DND-41 (cell line): ENCODE measurements at regions not wholly inside any gene's neighbourhood (a gene's known extent, or its start where the extent isn't known, plus 50 kb on each side); places are given as distances from the start of the nearest gene placed in this dataset.

Experiments used
- ATAC-seq: fragments of 200-7000 bp; cut with Tn5 transposase; 3 replicates; pipeline ENCODE4 v1.9.1; 2021; ENCODE audit warnings: low read depth; ENCODE audit not compliant: insufficient read depth
- DNase-seq: peaks from one replicate; pipeline ENCODE4 v3.0.0-alpha.2; 2020
- H2AFZ ChIP-seq: 2 replicates; pipeline ENCODE4 v1.6.0; 2012; ENCODE audit warnings: low read depth, low read length
- H3K27ac ChIP-seq: 2 replicates; pipeline ENCODE4 v1.5.1; 2012; ENCODE audit warnings: low read length, inconsistent platforms
- H3K27me3 ChIP-seq: fragments of 200-600 bp; sonication (generic); 2 replicates; pipeline ENCODE4 v1.6.0; 2012; ENCODE audit warnings: low read length, mild to moderate bottlenecking, inconsistent platforms; ENCODE audit not compliant: insufficient read depth, poor library complexity
- H3K36me3 ChIP-seq: 2 replicates; pipeline ENCODE4 v1.5.1; 2012; ENCODE audit warnings: low read length, inconsistent platforms; ENCODE audit not compliant: insufficient read depth
- H3K4me1 ChIP-seq: 2 replicates; pipeline ENCODE4 v1.5.1; 2012; ENCODE audit warnings: mild to moderate bottlenecking, low read length; ENCODE audit not compliant: insufficient read depth
- H3K4me2 ChIP-seq: 2 replicates; pipeline ENCODE4 v1.6.0; 2012; ENCODE audit warnings: mild to moderate bottlenecking, moderate library complexity, low read length, inconsistent platforms; ENCODE audit not compliant: insufficient read depth
- H3K4me3 ChIP-seq, 2 experiments: fragments of 200-600 bp in 1 of 2; shearing (Covaris generic) in 1 of 2; 2 replicates each; pipeline ENCODE4 v1.5.1; 2012 to 2016; ENCODE audit warnings: inconsistent platforms in 2 of 2, low read length in 2 of 2, mild to moderate bottlenecking in 2 of 2, low read depth in 1 of 2, moderate library complexity in 1 of 2
- H3K79me2 ChIP-seq: 2 replicates; pipeline ENCODE4 v1.6.0; 2012; ENCODE audit warnings: low read length, inconsistent platforms; ENCODE audit not compliant: insufficient read depth
- H3K9ac ChIP-seq: 2 replicates; pipeline ENCODE4 v1.6.0; 2012; ENCODE audit warnings: low read depth, mild to moderate bottlenecking, inconsistent platforms, low read length, moderate library complexity
- H3K9me3 ChIP-seq: 2 replicates; pipeline ENCODE4 v1.5.1; 2012; ENCODE audit warnings: low read length, moderate library complexity, mild to moderate bottlenecking, inconsistent platforms; ENCODE audit not compliant: insufficient read depth, severe bottlenecking
- H4K20me1 ChIP-seq: 2 replicates; pipeline ENCODE4 v1.6.0; 2012; ENCODE audit warnings: low read length; ENCODE audit not compliant: insufficient read depth
- EZH2 ChIP-seq: IDR thresholded peaks from 3 replicates; pipeline ENCODE4 v1.6.1; 2012; ENCODE audit warnings: borderline replicate concordance, low read depth, mild to moderate bottlenecking, moderate library complexity, low read length, inconsistent platforms; ENCODE audit not compliant: severe bottlenecking
- TF ChIP-seq, protein P1 (sequence below): IDR thresholded peaks from 2 replicates; pipeline ENCODE4 v1.5.1; 2012; ENCODE audit warnings: borderline replicate concordance, low read length, moderate library complexity, mild to moderate bottlenecking; ENCODE audit not compliant: poor library complexity, severe bottlenecking; ENCODE audit errors: extremely low read depth

DNA sequence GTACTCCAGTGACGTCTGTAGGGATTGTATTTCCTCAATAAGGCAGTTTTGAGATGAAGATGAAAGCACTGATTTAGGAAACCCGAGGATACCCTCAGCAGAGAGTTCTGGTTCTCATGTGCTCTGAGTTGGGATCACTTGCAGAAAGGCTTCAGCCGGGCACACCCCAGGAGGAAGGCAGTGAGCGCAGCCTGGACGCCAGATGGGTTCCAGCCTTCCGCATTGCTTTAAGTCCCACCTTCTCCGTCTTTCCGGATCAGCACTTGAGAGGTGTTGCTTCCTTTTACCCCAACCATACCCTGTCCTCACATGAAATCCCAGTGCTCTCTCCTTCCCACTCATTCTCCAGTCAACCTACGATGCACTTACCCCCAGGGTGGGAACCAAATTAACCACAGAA lies 239.5 kb upstream of the CADM1 start:
- Histone ChIP-seq H3K79me2 (no peaks in the 10 kb centered on the region), H2AFZ (no peak overlapping the region), H3K27me3 (no peaks in the 10 kb centered on the region), H3K4me2 (no peak overlapping the region), H3K4me1 (no peaks in the 10 kb centered on the region), H3K4me3 (no peak overlapping the region), H4K20me1 (no peaks in the 10 kb centered on the region), H3K9me3 (no peaks in the 10 kb centered on the region), H3K27ac (no peak overlapping the region), H3K36me3 (no peaks in the 10 kb centered on the region), H3K9ac (no peak overlapping the region)
- DNase-seq (no peak), ATAC-seq (no peak)
- TF ChIP-seq, protein P1, sequence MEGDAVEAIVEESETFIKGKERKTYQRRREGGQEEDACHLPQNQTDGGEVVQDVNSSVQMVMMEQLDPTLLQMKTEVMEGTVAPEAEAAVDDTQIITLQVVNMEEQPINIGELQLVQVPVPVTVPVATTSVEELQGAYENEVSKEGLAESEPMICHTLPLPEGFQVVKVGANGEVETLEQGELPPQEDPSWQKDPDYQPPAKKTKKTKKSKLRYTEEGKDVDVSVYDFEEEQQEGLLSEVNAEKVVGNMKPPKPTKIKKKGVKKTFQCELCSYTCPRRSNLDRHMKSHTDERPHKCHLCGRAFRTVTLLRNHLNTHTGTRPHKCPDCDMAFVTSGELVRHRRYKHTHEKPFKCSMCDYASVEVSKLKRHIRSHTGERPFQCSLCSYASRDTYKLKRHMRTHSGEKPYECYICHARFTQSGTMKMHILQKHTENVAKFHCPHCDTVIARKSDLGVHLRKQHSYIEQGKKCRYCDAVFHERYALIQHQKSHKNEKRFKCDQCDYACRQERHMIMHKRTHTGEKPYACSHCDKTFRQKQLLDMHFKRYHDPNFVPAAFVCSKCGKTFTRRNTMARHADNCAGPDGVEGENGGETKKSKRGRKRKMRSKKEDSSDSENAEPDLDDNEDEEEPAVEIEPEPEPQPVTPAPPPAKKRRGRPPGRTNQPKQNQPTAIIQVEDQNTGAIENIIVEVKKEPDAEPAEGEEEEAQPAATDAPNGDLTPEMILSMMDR = no peak
- no peak for TF ChIP-seq EZH2

DNA sequence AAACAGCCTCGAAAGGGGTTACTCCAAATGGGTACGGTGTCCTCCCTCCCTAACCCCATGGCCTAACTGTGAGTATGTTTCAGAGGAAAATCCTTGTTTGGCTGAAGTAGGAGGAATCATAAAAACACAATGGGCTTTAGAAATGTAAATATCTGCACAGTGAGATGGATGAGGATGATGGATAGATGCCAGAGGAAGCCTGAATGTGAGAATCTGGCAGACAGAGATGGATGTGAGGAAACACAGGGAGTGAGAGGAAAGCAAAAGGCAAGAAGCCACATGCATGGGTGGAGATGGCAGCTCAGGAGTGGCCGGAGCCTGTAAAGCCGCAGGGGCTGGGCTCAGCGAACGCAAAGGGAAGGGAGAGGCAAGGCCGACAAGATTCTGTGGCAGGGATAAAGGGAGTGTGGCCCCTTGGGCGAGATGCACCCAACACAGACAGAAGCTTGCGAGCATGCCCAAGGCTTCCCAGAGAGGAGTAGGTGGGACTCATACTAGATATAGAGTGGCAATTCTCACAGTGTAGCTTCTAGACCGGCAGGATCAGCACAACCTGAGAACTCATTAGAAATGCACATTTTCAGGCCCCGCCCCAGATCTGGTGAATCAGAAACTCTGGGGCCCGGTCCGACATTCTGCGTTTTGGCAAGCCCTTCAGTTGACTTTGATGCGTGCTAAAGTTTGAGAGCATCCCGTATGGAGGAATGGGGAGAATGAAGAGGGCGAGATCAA lies 237.3 kb upstream of the CADM1 start:
- no peak overlapping the region for H3K4me3 ChIP-seq
- H3K36me3 ChIP-seq = no peaks in the 10 kb centered on the region
- no peaks in the 10 kb centered on the region for H3K79me2 ChIP-seq
- H4K20me1 ChIP-seq = no peaks in the 10 kb centered on the region
- H3K4me1 ChIP-seq = no peaks in the 10 kb centered on the region
- DNase-seq (no peak), ATAC-seq (no peak)
- no peak for TF ChIP-seq EZH2
- TF ChIP-seq, protein P1 = no peak
- no peak overlapping the region for H3K27ac ChIP-seq
- H2AFZ ChIP-seq = no peak overlapping the region
- H3K27me3 ChIP-seq = no peaks in the 10 kb centered on the region
- H3K9me3 ChIP-seq = no peaks in the 10 kb centered on the region
- H3K9ac ChIP-seq = no peak overlapping the region
- H3K4me2 ChIP-seq = no peak overlapping the region

DNA sequence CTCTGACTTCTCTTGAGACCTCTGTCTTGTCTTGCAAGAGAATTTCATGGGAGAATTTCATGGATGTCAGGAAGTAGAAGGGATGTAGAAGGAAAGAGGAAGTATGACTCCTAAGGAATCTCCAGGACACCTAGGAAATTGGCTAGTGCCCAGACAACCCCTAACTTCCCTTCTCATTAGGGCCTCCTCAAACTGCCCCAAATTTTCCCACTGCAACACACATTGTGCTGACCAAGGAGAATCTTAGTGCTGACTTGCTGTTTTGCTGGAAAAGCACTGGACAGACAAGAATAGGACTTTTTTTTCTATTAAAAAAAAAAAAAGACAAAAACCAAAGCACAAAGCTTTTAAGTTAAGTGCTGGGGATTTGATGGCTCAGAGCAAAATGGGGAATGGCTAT lies 236.1 kb upstream of the CADM1 start:
- no peaks in the 10 kb centered on the region for H3K36me3 ChIP-seq
- H3K9me3 ChIP-seq = no peaks in the 10 kb centered on the region
- H2AFZ ChIP-seq = no peak overlapping the region
- DNase-seq (no peak), ATAC-seq (no peak)
- no peaks in the 10 kb centered on the region for H3K4me1 ChIP-seq
- H3K4me2 ChIP-seq = no peak overlapping the region
- no peak for TF ChIP-seq EZH2
- TF ChIP-seq, protein P1 = no peak
- H3K27me3 ChIP-seq = no peaks in the 10 kb centered on the region
- no peak overlapping the region for H3K27ac ChIP-seq
- no peaks in the 10 kb centered on the region for H3K79me2 ChIP-seq
- H4K20me1 ChIP-seq = no peaks in the 10 kb centered on the region
- H3K4me3 ChIP-seq = no peak overlapping the region
- H3K9ac ChIP-seq = no peak overlapping the region
